ENCODE measurements at regions not wholly inside any gene's neighbourhood (a gene's known extent, or its start where the extent isn't known, plus 50 kb on each side); places are given as distances from the start of the nearest gene placed in this dataset.

- Histone ChIP-seq H3K4me3 (ENCODE audit: control insufficient read depth in 1 of 7, extremely low read depth in 1 of 7, insufficient read depth in 4 of 7, low read depth in 2 of 7, low read length in 6 of 7) (no peak overlapping the region), H3K27ac (ENCODE audit: insufficient read depth in 1 of 2, low read depth in 1 of 2, low read length in 2 of 2, poor library complexity in 1 of 2, severe bottlenecking in 2 of 2) (no peak overlapping the region), H3K4me1 (ENCODE audit: control extremely low read depth in 1 of 4, control insufficient read depth in 4 of 4, insufficient read depth in 4 of 4, low read length in 3 of 4) (no peaks in the 10 kb centered on the region), H3K27me3 (replicated peaks in 2 of 5; ENCODE audit: control insufficient read depth in 4 of 5, insufficient read depth in 5 of 5, low read length in 4 of 5) (peaks cover 0 to 17% (median 2%) of the 10 kb centered on the region in 5 experiments), H3K9me3 (ENCODE audit: control extremely low read depth in 1 of 5, control insufficient read depth in 4 of 5, insufficient read depth in 2 of 5, low read depth in 1 of 5, low read length in 4 of 5) (no peaks in the 10 kb centered on the region), H3K36me3 (ENCODE audit: control insufficient read depth in 4 of 4, insufficient read depth in 4 of 4, low read length in 3 of 4) (no peaks in the 10 kb centered on the region)
- ChIA-PET CTCF (interaction anchor here (0.7 kb wide), 1 partner anchor 14 kb away, joined by 3 read pairs; no protein-coding TSS in a partner anchor), POLR2A (no interaction called here)
- no peak for DNase-seq
- WGBS (ENCODE audit: insufficient coverage), result 94% methylated on average over 2 of the region's 2 CpGs
Observed at GRCh38 chr15:72912996-72913395, 129.4 kb upstream of the ADPGK start.

GRCh38 chr15:72912121-72912520, 128.6 kb upstream of the ADPGK start:
- no peaks in the 10 kb centered on the region for H3K9me3 ChIP-seq (ENCODE audit: control extremely low read depth in 1 of 5, control insufficient read depth in 4 of 5, insufficient read depth in 2 of 5, low read depth in 1 of 5, low read length in 4 of 5)
- WGBS (ENCODE audit: insufficient coverage), result 46% methylated on average over 2 of the region's 4 CpGs
- CTCF ChIA-PET, result no interaction called here
- POLR2A ChIA-PET, result no interaction called here
- no peak for DNase-seq
- H3K4me1 ChIP-seq (ENCODE audit: control extremely low read depth in 1 of 4, control insufficient read depth in 4 of 4, insufficient read depth in 4 of 4, low read length in 3 of 4), result no peaks in the 10 kb centered on the region
- H3K4me3 ChIP-seq (ENCODE audit: control insufficient read depth in 1 of 7, extremely low read depth in 1 of 7, insufficient read depth in 4 of 7, low read depth in 2 of 7, low read length in 6 of 7), result no peak overlapping the region
- H3K27ac ChIP-seq (ENCODE audit: insufficient read depth in 1 of 2, low read depth in 1 of 2, low read length in 2 of 2, poor library complexity in 1 of 2, severe bottlenecking in 2 of 2), result no peak overlapping the region
- peaks cover 0 to 21% (median 2%) of the 10 kb centered on the region in 5 experiments for H3K27me3 ChIP-seq (replicated peaks in 2 of 5; ENCODE audit: control insufficient read depth in 4 of 5, insufficient read depth in 5 of 5, low read length in 4 of 5)
- no peaks in the 10 kb centered on the region for H3K36me3 ChIP-seq (ENCODE audit: control insufficient read depth in 4 of 4, insufficient read depth in 4 of 4, low read length in 3 of 4)

GRCh38 chr15:72911626-72912025, 128.1 kb upstream of the ADPGK start:
- 100% methylated on average over 1 of the region's 1 CpG for WGBS (ENCODE audit: insufficient coverage)
- POLR2A ChIA-PET, result no interaction called here
- H3K27ac ChIP-seq (ENCODE audit: insufficient read depth in 1 of 2, low read depth in 1 of 2, low read length in 2 of 2, poor library complexity in 1 of 2, severe bottlenecking in 2 of 2), result no peak overlapping the region

GRCh38 chr15:72908713-72909112, 125.2 kb upstream of the ADPGK start:
- Histone ChIP-seq H3K27me3 (replicated peaks in 2 of 5; ENCODE audit: control insufficient read depth in 4 of 5, insufficient read depth in 5 of 5, low read length in 4 of 5) (peaks cover 0 to 24% (median 7%) of the 10 kb centered on the region in 5 experiments), H3K4me1 (ENCODE audit: control extremely low read depth in 1 of 4, control insufficient read depth in 4 of 4, insufficient read depth in 4 of 4, low read length in 3 of 4) (no peaks in the 10 kb centered on the region), H3K9me3 (ENCODE audit: control extremely low read depth in 1 of 5, control insufficient read depth in 4 of 5, insufficient read depth in 2 of 5, low read depth in 1 of 5, low read length in 4 of 5) (no peaks in the 10 kb centered on the region), H3K4me3 (ENCODE audit: control insufficient read depth in 1 of 7, extremely low read depth in 1 of 7, insufficient read depth in 4 of 7, low read depth in 2 of 7, low read length in 6 of 7) (no peak overlapping the region), H3K27ac (ENCODE audit: insufficient read depth in 1 of 2, low read depth in 1 of 2, low read length in 2 of 2, poor library complexity in 1 of 2, severe bottlenecking in 2 of 2) (no peak overlapping the region), H3K36me3 (ENCODE audit: control insufficient read depth in 4 of 4, insufficient read depth in 4 of 4, low read length in 3 of 4) (no peaks in the 10 kb centered on the region)
- 80% methylated on average over 1 of the region's 4 CpGs for WGBS (ENCODE audit: insufficient coverage)
- DNase-seq, result no peak
- ChIA-PET CTCF (no interaction called here), POLR2A (no interaction called here)

More at GRCh38 chr15:72911626-72912025, 128.1 kb upstream of the ADPGK start:
- H3K4me1 ChIP-seq (ENCODE audit: control extremely low read depth in 1 of 4, control insufficient read depth in 4 of 4, insufficient read depth in 4 of 4, low read length in 3 of 4), result no peaks in the 10 kb centered on the region
- H3K36me3 ChIP-seq (ENCODE audit: control insufficient read depth in 4 of 4, insufficient read depth in 4 of 4, low read length in 3 of 4), result no peaks in the 10 kb centered on the region
- peaks cover 0 to 21% (median 2%) of the 10 kb centered on the region in 5 experiments for H3K27me3 ChIP-seq (replicated peaks in 2 of 5; ENCODE audit: control insufficient read depth in 4 of 5, insufficient read depth in 5 of 5, low read length in 4 of 5)
- H3K9me3 ChIP-seq (ENCODE audit: control extremely low read depth in 1 of 5, control insufficient read depth in 4 of 5, insufficient read depth in 2 of 5, low read depth in 1 of 5, low read length in 4 of 5), result no peaks in the 10 kb centered on the region
- no peak for DNase-seq
- H3K4me3 ChIP-seq (ENCODE audit: control insufficient read depth in 1 of 7, extremely low read depth in 1 of 7, insufficient read depth in 4 of 7, low read depth in 2 of 7, low read length in 6 of 7), result no peak overlapping the region
- CTCF ChIA-PET, result no interaction called here

GRCh38 chr15:72907733-72908132, 124.2 kb upstream of the ADPGK start:
- Histone ChIP-seq H3K9me3 (ENCODE audit: control extremely low read depth in 1 of 5, control insufficient read depth in 4 of 5, insufficient read depth in 2 of 5, low read depth in 1 of 5, low read length in 4 of 5) (no peaks in the 10 kb centered on the region), H3K27ac (ENCODE audit: insufficient read depth in 1 of 2, low read depth in 1 of 2, low read length in 2 of 2, poor library complexity in 1 of 2, severe bottlenecking in 2 of 2) (no peak overlapping the region), H3K36me3 (ENCODE audit: control insufficient read depth in 4 of 4, insufficient read depth in 4 of 4, low read length in 3 of 4) (no peaks in the 10 kb centered on the region), H3K4me3 (ENCODE audit: control insufficient read depth in 1 of 7, extremely low read depth in 1 of 7, insufficient read depth in 4 of 7, low read depth in 2 of 7, low read length in 6 of 7) (no peak overlapping the region), H3K4me1 (ENCODE audit: control extremely low read depth in 1 of 4, control insufficient read depth in 4 of 4, insufficient read depth in 4 of 4, low read length in 3 of 4) (no peaks in the 10 kb centered on the region), H3K27me3 (replicated peaks in 2 of 5; ENCODE audit: control insufficient read depth in 4 of 5, insufficient read depth in 5 of 5, low read length in 4 of 5) (peaks cover 0 to 24% (median 10%) of the 10 kb centered on the region in 5 experiments)
- ChIA-PET POLR2A (no interaction called here), CTCF (no interaction called here)
- DNase-seq, result no peak
- WGBS (ENCODE audit: insufficient coverage), result 100% methylated on average over 1 of the region's 1 CpG

- Histone ChIP-seq H3K27me3 (replicated peaks in 2 of 5; ENCODE audit: control insufficient read depth in 4 of 5, insufficient read depth in 5 of 5, low read length in 4 of 5) (peaks cover 2 to 33% (median 19%) of the 10 kb centered on the region in 5 experiments), H3K27ac (ENCODE audit: insufficient read depth in 1 of 2, low read depth in 1 of 2, low read length in 2 of 2, poor library complexity in 1 of 2, severe bottlenecking in 2 of 2) (no peak overlapping the region), H3K36me3 (ENCODE audit: control insufficient read depth in 4 of 4, insufficient read depth in 4 of 4, low read length in 3 of 4) (no peaks in the 10 kb centered on the region), H3K4me3 (ENCODE audit: control insufficient read depth in 1 of 7, extremely low read depth in 1 of 7, insufficient read depth in 4 of 7, low read depth in 2 of 7, low read length in 6 of 7) (no peak overlapping the region), H3K9me3 (ENCODE audit: control extremely low read depth in 1 of 5, control insufficient read depth in 4 of 5, insufficient read depth in 2 of 5, low read depth in 1 of 5, low read length in 4 of 5) (no peaks in the 10 kb centered on the region), H3K4me1 (ENCODE audit: control extremely low read depth in 1 of 4, control insufficient read depth in 4 of 4, insufficient read depth in 4 of 4, low read length in 3 of 4) (no peaks in the 10 kb centered on the region)
- 81% methylated on average over 4 of the region's 5 CpGs for WGBS (ENCODE audit: insufficient coverage)
- CTCF ChIA-PET, result no interaction called here
- POLR2A ChIA-PET, result no interaction called here
- no peak for DNase-seq
Observed at GRCh38 chr15:72902919-72903260, 119.3 kb upstream of the ADPGK start.

GRCh38 chr15:72902245-72902918, 118.8 kb upstream of the ADPGK start:
- DNase-seq, result no peak
- Histone ChIP-seq H3K4me1 (ENCODE audit: control extremely low read depth in 1 of 4, control insufficient read depth in 4 of 4, insufficient read depth in 4 of 4, low read length in 3 of 4) (no peaks in the 10 kb centered on the region), H3K27ac (ENCODE audit: insufficient read depth in 1 of 2, low read depth in 1 of 2, low read length in 2 of 2, poor library complexity in 1 of 2, severe bottlenecking in 2 of 2) (no peak overlapping the region), H3K4me3 (ENCODE audit: control insufficient read depth in 1 of 7, extremely low read depth in 1 of 7, insufficient read depth in 4 of 7, low read depth in 2 of 7, low read length in 6 of 7) (no peak overlapping the region), H3K36me3 (ENCODE audit: control insufficient read depth in 4 of 4, insufficient read depth in 4 of 4, low read length in 3 of 4) (no peaks in the 10 kb centered on the region), H3K9me3 (ENCODE audit: control extremely low read depth in 1 of 5, control insufficient read depth in 4 of 5, insufficient read depth in 2 of 5, low read depth in 1 of 5, low read length in 4 of 5) (no peaks in the 10 kb centered on the region), H3K27me3 (replicated peaks in 2 of 5; ENCODE audit: control insufficient read depth in 4 of 5, insufficient read depth in 5 of 5, low read length in 4 of 5) (peaks cover 2 to 33% (median 19%) of the 10 kb centered on the region in 5 experiments)
- CTCF ChIA-PET, result no interaction called here
- WGBS (ENCODE audit: insufficient coverage), result 31% methylated on average over 14 of the region's 15 CpGs
- POLR2A ChIA-PET, result no interaction called here

All from common myeloid progenitor, CD34-positive (primary cell).